OCI-M1 (cell line): ENCODE measurements at regions not wholly inside any gene's neighbourhood (a gene's known extent, or its start where the extent isn't known, plus 50 kb on each side); places are given as distances from the start of the nearest gene placed in this dataset.
A peak's percentile ranks its signal among the peaks of the same experiment; 100 is the strongest.

ENCODE experiments used
- DNase-seq: peaks from one replicate; lab custom pipeline; 2025; lab: John Stamatoyannopoulos, UW

DNA sequence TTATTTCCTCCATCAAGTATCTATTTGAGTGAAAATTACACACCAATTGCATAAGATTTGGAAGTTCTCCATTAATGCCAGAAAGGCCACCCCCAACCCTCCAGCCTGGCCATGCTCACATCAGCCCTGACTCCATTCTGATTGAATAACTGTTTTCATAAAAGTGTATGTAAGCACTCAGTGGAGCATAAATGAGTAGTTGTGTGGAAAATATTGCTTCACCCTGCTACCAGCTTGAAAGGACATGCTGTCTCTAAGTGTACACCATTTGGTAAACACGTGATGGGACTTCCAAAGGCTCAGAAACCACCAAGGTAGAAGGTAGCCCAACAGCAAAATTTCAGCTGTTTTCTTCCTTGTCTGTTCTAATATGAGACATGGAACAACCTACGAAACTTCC, 393.8 kb downstream of the ZNF385D start:
- DNase-seq, result no peak

GRCh38 chr3:21356402-21356801, 394.6 kb downstream of the ZNF385D start:
- DNase-seq, result peak; percentile 53

GRCh38 chr3:21345382-21345976, 405.5 kb downstream of the ZNF385D start:
- no peak for DNase-seq

DNA sequence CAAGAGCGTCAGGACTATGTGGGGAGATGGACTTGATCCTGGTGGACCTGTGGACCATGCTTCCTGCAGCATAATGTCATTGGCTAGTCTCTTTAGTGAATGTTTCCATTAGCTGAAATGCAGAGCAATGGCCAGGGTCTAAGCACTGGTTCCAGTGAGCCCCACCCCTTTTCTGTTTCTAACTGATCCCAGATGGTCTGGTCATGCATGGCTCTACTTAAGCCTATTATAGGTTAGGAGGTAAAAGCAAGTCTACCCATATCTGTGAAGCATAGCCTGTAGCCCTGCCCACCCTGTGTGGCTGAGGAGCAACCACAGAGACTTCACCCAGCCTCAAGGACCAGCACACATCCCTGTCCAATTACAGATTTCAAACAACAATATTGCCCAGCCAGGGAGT, 419.2 kb downstream of the ZNF385D start:
- no peak for DNase-seq

- peak; percentile 32 for DNase-seq
Measured at GRCh38 chr3:21331321-21331720, 419.7 kb downstream of the ZNF385D start.

GRCh38 chr3:21330293-21330692, 420.7 kb downstream of the ZNF385D start:
- DNase-seq, result peak; percentile 85

GRCh38 chr3:21328711-21329390, 422.2 kb downstream of the ZNF385D start:
- DNase-seq, result no peak

DNA sequence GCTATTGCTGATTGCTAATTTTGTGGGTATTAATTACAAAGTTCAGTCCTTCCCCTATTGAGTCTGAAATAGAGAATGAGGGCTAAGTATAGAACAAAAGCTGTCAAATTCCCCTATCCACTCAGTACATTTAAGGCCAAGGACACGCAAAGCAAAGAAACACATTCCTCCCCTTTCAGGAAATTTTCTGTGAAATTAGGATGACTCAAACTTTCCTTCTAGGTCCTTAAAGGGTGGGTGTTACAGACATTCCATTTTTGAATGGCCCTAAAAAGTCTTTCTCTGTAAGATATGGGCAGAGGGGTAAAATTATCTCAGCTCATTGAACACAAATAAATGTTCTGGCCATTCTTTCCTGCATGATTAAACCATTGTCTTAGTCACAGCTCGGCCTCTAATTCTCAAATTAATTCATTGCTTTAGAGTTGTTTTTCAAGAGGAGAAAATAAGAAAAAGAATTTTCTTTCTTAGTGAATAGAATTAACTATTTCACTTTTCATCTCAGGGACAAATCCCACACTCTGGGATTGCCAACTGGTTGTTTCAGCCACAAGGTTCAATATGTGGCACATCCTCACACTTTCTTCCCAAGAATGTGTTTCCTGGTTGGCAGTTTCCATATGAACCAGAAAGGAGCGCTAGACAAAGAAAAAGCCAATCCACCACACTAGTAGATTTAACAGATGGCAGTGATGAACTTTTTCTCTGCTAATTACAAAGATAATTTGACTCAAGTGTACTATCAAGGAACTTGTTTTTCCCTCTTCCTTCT, 424.1 kb downstream of the ZNF385D start:
- DNase-seq, result peak; percentile 48

DNA sequence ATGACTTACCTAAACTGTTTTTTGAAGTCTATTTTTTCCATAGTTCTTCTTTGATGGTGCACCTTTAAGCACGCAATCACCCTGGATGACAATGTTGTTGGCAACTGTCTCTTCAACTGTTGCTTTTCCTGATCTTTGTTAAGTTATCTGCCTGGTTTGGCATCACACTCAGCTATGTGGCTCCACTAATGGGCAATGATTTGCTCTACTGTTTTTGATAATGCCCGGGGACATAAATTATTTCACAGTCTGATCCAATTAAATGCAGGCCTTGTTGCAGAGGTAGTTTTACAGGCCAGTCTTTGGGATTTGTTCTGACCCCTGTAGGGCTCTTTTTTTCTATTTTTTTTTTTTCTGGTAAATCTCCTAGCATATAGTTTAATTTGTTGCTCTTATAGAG, 436.3 kb downstream of the ZNF385D start:
- DNase-seq, result no peak

DNA sequence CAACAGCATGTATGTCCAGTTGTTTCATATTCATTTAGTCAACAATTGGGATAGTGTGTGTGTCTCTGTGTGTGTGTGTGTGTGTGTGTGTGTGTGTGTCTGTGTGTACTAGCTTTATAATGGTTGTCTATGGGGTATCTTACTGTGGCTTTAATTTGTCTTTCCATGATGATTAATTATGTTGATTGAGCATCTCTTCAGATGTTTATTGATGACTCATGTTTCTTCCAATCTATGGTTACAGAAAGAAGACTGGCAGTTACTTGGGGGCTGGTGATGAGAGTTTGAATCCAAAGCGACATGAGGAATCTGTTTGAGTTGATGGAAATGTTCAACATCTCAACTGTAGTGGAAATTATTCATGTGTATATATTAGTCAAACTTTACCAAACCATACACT, 440.1 kb downstream of the ZNF385D start:
- DNase-seq, result no peak

- DNase-seq, result no peak
Measured at GRCh38 chr3:21310161-21310560, 440.8 kb downstream of the ZNF385D start.

DNA sequence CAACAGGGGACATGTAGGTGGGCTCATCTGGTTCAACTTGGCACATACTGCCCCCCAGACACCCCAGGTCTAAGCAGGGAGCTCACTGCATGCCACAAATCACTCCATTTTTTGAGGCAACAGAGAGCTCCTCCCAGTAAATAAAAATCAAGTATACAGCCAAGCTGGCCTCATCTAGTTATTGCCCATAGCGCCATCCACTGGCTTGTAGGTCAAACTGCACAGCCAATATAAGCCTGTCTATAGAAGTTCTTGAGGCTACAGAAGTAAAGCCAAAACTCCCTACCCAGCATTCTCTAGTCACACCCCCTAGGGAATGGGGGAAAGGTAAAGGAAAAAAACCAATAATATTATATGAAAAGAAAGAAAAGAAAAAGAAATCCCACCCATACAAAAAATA, 453.7 kb downstream of the ZNF385D start:
- no peak for DNase-seq

GRCh38 chr3:21294768-21295167, 456.2 kb downstream of the ZNF385D start:
- DNase-seq, result no peak

DNA sequence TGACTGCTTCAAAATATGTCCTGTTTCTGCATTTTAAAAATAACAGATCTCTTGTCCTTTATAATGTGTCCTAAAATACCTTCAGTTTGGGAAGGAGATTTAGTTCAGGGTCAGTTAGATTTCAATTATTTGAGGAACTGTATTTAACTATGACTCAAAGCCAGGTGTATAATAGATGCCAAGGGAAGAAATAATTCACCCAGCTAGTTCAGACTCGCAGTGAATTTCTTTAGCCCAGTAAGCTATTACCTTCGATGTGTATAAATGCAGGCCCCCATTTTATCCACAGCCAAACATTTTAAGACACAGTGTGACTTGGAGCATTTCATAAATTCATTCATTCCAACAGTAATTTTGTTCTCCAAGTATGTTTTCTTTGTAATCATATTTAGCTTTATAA, 458.0 kb downstream of the ZNF385D start:
- no peak for DNase-seq

DNA sequence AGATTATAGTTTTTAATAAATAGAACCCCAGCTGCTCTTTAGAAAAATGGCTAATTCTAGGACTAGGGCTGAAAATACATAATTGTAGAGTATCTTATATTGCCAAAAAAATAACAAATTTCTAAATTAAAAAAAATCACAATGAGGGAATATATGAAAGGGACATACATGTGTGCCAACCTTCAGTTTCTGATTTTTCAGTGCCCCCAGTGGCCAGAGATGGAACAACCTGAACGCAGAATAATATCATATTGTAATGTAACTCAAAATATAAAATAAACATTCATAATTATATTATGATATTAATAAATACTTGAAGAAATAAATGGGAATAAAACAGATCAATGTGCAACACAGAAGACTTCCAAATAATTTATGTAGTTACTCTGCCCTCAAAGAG, 460.5 kb downstream of the ZNF385D start:
- DNase-seq, result peak; percentile 35

GRCh38 chr3:21274079-21274571, 476.9 kb downstream of the ZNF385D start:
- no peak for DNase-seq

DNA sequence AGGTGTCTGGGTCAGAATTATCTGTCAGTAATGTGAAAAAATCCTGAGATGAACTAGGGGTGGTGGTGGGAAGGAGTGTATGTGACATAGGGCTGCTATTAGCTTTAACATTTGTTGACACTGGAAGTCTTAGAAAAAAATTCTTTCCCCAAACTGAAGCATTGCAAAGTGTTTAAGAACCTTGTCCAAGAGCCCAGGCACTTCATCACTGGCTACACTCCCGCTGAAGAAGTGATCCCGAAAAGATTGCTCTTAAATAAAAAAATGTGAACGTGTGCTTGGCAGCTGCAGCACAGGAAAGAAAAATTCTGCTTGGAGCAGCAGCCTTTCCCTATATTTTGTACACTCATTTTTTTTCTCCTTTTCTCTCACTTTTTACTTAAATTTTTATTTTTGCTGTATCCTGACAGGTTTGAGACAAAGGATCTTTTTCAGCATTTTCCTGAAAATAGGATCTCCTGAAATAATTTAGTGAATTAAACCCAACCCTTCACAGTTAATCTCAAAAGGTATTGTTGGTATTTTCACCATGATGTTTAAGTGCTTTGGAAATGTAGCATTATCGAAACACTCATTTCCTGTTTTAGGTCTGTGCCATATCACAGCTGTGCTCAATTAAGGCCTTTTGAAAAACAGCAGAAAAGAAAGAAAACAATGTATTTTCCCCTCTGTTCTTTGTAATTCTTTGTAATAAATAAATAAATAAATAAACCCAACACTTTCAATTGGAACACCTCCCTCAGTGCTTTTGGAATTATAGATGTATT, 477.6 kb downstream of the ZNF385D start:
- DNase-seq, result no peak

GRCh38 chr3:21271606-21272016, 479.4 kb downstream of the ZNF385D start:
- no peak for DNase-seq

DNA sequence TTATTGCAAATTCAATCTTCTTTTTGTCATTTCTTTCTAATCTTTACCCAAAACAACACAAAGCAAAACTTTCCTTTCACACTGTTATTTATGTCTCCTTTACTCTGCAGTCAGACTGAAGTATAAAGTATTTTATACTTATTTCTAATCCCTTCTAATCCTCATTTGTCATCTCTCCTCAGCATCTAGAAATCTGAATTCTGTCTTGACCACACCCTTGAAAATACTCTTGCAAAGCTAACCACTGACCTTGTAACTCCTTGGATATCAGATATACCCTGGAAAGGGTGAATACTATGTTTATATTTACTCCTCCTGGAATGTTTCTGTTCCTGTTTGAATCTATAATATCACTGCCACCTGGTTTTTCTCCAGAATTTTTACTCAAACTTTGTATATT, 481.1 kb downstream of the ZNF385D start:
- DNase-seq, result no peak

GRCh38 chr3:21260507-21260906, 490.5 kb downstream of the ZNF385D start:
- DNase-seq, result no peak

- no peak for DNase-seq
Measured at GRCh38 chr3:21259896-21260295, 491.1 kb downstream of the ZNF385D start.

GRCh38 chr3:21256932-21257331, 494.1 kb downstream of the ZNF385D start:
- DNase-seq, result no peak
